PC-9 (cell line): ENCODE measurements at regions not wholly inside any gene's neighbourhood (a gene's known extent, or its start where the extent isn't known, plus 50 kb on each side); places are given as distances from the start of the nearest gene placed in this dataset.

Source experiments
- EZH2 ChIP-seq: fragments of 200-600 bp; sonication (generic); IDR thresholded peaks from 2 replicates; pipeline ENCODE4 v1.8.0; 2017; ENCODE audit warnings: antibody characterized with exemption, low read depth
- TF ChIP-seq, protein P1 (sequence below): fragments of 200-600 bp; sonication (generic); conservative IDR thresholded peaks from 2 replicates; pipeline ENCODE4 v1.6.1; 2017; ENCODE audit warnings: mixed run types, antibody characterized with exemption, mild to moderate bottlenecking, moderate library complexity

DNA sequence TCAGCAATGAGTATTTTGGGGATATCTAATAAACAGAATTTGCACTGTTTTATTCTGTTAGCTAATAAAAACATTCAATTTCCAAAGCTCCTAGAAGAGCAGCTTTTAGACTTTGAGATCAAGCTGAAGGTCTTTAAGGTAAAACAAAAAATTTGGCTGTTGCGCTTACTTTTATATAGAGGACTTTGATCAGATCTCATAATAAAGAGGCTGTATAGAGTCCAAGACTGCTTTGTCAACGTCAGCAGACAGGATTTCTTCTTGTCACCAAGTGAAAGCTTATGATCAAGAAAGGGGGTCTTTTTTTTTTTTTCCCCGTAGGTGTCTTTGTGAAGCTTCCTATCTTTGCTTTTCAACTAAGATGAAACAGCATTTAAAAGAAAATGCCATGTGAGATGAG is 556.5 kb upstream of the SLC35B3 start:
- TF ChIP-seq EZH2 = no peak
- TF ChIP-seq, protein P1, sequence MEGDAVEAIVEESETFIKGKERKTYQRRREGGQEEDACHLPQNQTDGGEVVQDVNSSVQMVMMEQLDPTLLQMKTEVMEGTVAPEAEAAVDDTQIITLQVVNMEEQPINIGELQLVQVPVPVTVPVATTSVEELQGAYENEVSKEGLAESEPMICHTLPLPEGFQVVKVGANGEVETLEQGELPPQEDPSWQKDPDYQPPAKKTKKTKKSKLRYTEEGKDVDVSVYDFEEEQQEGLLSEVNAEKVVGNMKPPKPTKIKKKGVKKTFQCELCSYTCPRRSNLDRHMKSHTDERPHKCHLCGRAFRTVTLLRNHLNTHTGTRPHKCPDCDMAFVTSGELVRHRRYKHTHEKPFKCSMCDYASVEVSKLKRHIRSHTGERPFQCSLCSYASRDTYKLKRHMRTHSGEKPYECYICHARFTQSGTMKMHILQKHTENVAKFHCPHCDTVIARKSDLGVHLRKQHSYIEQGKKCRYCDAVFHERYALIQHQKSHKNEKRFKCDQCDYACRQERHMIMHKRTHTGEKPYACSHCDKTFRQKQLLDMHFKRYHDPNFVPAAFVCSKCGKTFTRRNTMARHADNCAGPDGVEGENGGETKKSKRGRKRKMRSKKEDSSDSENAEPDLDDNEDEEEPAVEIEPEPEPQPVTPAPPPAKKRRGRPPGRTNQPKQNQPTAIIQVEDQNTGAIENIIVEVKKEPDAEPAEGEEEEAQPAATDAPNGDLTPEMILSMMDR = no peak
